Skeletal muscle tissue (tissue), 3 donors: ENCODE measurements at regions not wholly inside any gene's neighbourhood (a gene's known extent, or its start where the extent isn't known, plus 50 kb on each side); places are given as distances from the start of the nearest gene placed in this dataset.

Experiments used
- H3K27ac ChIP-seq: one replicate; pipeline ENCODE4 v1.7.0; 2013; ENCODE audit warnings: mild to moderate bottlenecking, low read depth, low read length, inconsistent platforms
- H3K27me3 ChIP-seq, 3 donors: one replicate each; pipeline ENCODE4 v1.7.0; 2013; ENCODE audit warnings: low read length in 3 of 3; ENCODE audit not compliant: control insufficient read depth in 3 of 3, insufficient read depth in 3 of 3
- H3K36me3 ChIP-seq, 3 donors: one replicate each; pipeline ENCODE4 v1.7.0; 2013; ENCODE audit warnings: low read length in 3 of 3; ENCODE audit not compliant: control insufficient read depth in 3 of 3, insufficient read depth in 3 of 3
- H3K4me1 ChIP-seq, 3 donors: one replicate each; pipeline ENCODE4 v1.7.0; 2013; ENCODE audit warnings: low read length in 3 of 3, mild to moderate bottlenecking in 3 of 3; ENCODE audit not compliant: control insufficient read depth in 3 of 3, insufficient read depth in 3 of 3
- H3K4me3 ChIP-seq, 3 donors: one replicate each; pipeline ENCODE4 v1.7.0; 2013; ENCODE audit warnings: low read length in 3 of 3
- H3K9ac ChIP-seq, 3 donors: one replicate each; pipeline ENCODE4 v1.7.0; 2013; ENCODE audit warnings: low read length in 3 of 3, mild to moderate bottlenecking in 3 of 3, moderate library complexity in 2 of 3, low read depth in 1 of 3
- H3K9me3 ChIP-seq, 3 donors: one replicate each; pipeline ENCODE4 v1.7.0; 2013; ENCODE audit warnings: low read length in 3 of 3; ENCODE audit not compliant: control insufficient read depth in 3 of 3
- donor health status: Osteomylitis.

DNA sequence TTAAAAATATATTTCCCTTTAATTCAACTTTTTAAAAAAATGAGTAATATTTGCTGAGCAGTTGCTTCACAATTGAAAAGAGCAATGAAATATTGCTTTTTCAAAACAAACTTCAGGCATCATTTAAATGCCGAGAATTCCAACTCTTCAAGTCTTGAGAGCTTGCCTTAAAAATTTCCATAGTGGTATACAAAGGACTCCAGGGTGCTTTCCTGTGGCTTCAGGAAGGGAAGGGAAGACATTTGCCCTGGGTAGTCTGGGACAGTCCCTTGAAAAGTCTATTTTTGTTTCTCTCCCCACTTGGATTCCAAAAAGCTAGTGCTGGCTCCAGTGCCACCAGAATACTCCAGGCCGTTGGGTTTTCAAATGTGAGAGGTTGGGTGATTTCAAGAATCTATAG lies 71.7 kb downstream of the HYCC1 start:
- H3K27ac ChIP-seq: no peak overlapping the region
- H3K4me3 ChIP-seq: no peak overlapping the region
- H3K27me3 ChIP-seq: no peaks in the 10 kb centered on the region
- H3K9ac ChIP-seq: no peak overlapping the region
- no peaks in the 10 kb centered on the region for H3K9me3 ChIP-seq
- H3K4me1 ChIP-seq: peaks cover 0 to 5% (median 4%) of the 10 kb centered on the region in 3 donors
- H3K36me3 ChIP-seq: no peaks in the 10 kb centered on the region

DNA sequence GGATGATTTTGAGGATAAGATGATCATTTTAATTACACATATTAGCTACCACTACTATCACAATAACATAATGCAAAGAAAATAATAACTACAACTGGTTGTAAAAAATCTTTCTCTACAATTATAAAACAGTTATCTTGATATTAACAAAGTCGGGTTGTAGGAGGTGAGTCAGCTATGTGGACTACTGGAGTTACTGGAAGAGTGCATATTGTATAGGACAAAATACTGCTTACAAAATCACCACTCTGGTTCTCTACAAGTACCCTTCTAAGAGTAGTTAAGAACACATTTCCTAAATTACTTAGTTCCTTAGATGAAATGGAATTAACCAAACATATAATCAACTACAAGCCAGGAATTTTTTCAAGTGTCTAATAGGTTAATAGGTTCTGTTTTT lies 74.1 kb downstream of the HYCC1 start:
- Histone ChIP-seq H3K9ac (no peak overlapping the region), H3K4me1 (peaks cover 0 to 11% (median 8%) of the 10 kb centered on the region in 3 donors), H3K36me3 (no peaks in the 10 kb centered on the region), H3K9me3 (no peaks in the 10 kb centered on the region), H3K27ac (no peak overlapping the region), H3K27me3 (no peaks in the 10 kb centered on the region), H3K4me3 (no peak overlapping the region)

DNA sequence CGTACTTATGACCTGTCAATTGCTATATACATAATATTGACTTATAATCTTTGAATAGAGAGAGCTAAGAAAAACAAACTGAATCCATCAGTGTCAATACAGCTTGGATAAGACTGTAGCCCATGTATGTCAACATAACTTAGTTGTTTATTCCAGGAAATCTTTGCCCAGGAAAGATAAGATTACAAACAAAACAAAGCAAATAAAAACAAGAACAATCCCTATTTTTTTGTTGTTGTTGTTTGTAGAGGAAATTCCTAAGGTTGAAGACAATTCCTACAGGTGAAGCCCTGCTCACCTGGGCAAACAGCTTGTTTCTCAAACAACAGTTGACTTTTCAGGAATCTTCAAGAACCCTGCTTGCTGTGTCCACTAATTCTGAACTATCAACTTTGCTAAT lies 76.0 kb downstream of the HYCC1 start:
- H3K36me3 ChIP-seq: no peaks in the 10 kb centered on the region
- H3K4me3 ChIP-seq: no peak overlapping the region
- no peak overlapping the region for H3K27ac ChIP-seq
- no peak overlapping the region for H3K9ac ChIP-seq
- no peaks in the 10 kb centered on the region for H3K9me3 ChIP-seq
- H3K27me3 ChIP-seq: no peaks in the 10 kb centered on the region
- H3K4me1 ChIP-seq: peaks cover 8 to 12% (median 8%) of the 10 kb centered on the region in 3 donors

DNA sequence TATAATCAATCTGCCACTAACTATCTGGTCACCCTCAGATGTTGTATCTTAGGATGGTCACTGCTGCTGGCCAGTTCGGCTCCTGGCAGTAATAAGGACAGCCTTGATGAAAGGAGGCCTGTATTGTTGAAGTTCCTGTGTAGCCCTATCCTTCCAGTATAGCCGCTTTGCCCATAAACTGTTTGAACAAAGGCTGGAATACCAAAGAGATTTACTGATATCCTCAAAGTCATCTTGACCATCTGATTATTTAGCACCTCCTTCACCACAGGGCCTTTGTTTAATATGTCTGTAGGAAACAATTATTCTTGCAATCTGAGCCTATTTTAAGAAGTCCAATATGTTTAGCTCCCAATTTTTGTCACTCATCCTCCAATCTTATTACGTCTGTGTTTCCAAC lies 77.7 kb downstream of the HYCC1 start:
- Histone ChIP-seq H3K9me3 (no peaks in the 10 kb centered on the region), H3K9ac (no peak overlapping the region), H3K27me3 (no peaks in the 10 kb centered on the region), H3K4me1 (peaks cover 8 to 12% (median 8%) of the 10 kb centered on the region in 3 donors), H3K36me3 (no peaks in the 10 kb centered on the region), H3K27ac (no peak overlapping the region), H3K4me3 (no peak overlapping the region)

DNA sequence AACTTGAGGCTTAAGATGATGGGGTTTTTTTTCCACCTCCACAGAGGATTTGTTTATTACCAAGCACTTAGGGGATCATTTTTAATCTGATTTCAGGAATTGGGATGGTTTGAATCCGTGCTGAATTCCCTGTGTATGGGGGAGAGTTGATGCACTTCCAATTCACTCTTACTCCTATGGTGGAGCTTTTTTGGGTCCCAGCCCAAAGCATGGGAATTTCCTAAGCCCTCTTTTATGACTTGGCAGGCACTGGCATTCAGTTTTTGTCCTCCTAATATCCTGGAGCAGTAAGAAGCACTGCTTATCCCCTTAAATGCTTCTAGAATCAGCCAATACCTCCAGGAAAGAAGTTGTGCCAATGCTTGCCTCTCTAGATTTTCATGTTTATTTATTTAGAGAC lies 78.7 kb downstream of the HYCC1 start:
- Histone ChIP-seq H3K36me3 (no peaks in the 10 kb centered on the region), H3K4me3 (no peak overlapping the region), H3K27me3 (no peaks in the 10 kb centered on the region), H3K9ac (no peak overlapping the region), H3K9me3 (no peaks in the 10 kb centered on the region), H3K27ac (no peak overlapping the region), H3K4me1 (peaks cover 8 to 12% (median 8%) of the 10 kb centered on the region in 3 donors)

DNA sequence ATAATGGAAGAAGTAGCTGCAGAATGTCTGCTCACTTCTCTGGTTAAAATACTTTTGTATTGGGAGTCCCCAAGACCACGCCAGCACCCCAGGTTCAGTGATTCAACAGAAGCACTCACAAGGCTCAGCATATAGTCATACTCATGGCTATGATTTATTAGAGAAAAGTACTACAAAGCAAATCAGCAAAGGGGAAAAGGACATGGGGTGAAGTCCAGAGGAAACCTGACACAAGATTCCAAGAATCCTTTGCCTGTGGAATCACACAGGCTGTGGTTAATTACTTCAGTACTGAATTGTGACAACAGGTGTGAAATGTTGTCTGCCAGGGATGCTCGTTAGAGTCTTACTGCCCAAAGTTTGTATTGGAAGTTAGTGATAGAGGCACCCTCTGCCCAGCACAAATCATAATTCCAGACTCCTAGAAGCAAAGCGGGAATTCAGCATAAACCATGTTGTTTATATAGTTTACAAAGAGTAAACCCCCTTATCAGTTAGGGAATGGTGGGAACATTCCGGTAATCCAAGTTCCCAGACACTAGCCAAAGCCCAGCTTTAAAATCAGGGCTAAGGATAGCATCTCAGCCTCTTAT lies 79.4 kb downstream of the HYCC1 start:
- Histone ChIP-seq H3K9me3 (no peaks in the 10 kb centered on the region), H3K4me3 (no peak overlapping the region), H3K9ac (no peak overlapping the region), H3K36me3 (no peaks in the 10 kb centered on the region), H3K27me3 (no peaks in the 10 kb centered on the region), H3K27ac (no peak overlapping the region), H3K4me1 (peaks cover 8 to 12% (median 8%) of the 10 kb centered on the region in 3 donors)

DNA sequence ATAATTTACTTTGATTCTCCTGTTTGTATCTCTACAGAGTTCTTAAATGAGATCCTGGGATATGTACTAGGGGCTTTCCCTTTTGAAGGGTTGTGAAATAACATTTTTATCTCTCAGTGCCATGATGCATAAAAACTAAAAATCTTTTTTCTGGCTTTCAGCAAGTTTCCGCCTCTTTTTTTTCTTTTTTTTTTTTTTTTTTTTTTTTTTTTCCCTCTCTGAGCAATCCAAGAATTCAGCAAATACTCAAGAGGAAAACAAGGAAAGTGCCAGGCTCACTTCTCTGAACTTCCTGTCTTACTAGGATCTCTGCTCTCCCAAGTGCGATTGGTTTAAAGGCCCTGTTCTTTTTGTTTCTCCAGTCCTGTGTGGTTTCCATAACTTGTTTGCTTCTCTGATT lies 79.9 kb downstream of the HYCC1 start:
- Histone ChIP-seq H3K27me3 (no peaks in the 10 kb centered on the region), H3K4me3 (no peak overlapping the region), H3K36me3 (no peaks in the 10 kb centered on the region), H3K4me1 (peaks cover 8 to 12% (median 8%) of the 10 kb centered on the region in 3 donors), H3K9ac (no peak overlapping the region), H3K9me3 (no peaks in the 10 kb centered on the region), H3K27ac (no peak overlapping the region)

DNA sequence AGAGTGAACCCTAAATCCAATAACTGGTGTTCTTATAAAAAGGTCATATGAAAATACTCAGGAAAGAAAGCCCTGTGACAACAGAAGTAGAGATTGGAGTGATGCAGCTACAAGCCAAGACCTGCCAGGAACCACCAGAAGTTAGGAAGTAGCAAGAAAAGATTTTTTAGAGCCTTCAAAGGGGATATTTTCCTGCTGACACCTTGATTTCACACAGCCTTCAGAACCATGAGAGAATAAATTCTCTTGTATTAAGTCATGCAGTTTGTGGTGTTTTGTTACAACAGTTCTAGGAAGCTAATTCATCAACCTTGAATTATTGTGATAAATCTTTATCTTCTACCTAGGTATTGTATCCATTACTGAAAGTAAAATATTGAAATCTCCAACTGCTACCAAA lies 81.0 kb downstream of the HYCC1 start:
- no peaks in the 10 kb centered on the region for H3K27me3 ChIP-seq
- H3K27ac ChIP-seq: no peak overlapping the region
- H3K9me3 ChIP-seq: no peaks in the 10 kb centered on the region
- H3K4me3 ChIP-seq: no peak overlapping the region
- H3K36me3 ChIP-seq: no peaks in the 10 kb centered on the region
- H3K9ac ChIP-seq: no peak overlapping the region
- peaks cover 8 to 12% (median 8%) of the 10 kb centered on the region in 3 donors for H3K4me1 ChIP-seq

DNA sequence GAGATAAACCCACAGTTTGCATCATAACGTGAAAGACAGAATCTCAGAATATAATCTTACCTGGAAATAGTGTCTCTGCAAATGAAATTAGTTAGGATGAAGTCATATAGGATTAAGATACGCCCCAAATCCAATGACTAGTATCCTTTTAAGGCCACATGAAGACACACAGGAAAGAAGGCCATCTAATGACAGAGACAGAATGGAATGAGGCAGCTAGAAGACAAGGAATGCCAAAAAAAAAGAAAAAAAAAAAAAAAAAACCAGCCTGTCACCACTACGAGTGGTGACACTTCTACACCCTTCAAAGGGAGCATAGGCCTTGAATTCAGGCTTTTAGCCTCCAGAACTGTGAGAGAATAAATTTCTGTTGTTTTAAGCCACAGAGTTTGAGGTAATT lies 82.9 kb downstream of the HYCC1 start:
- Histone ChIP-seq H3K9me3 (no peaks in the 10 kb centered on the region), H3K36me3 (no peaks in the 10 kb centered on the region), H3K27me3 (no peaks in the 10 kb centered on the region), H3K4me3 (no peak overlapping the region), H3K9ac (no peak overlapping the region), H3K27ac (no peak overlapping the region), H3K4me1 (peaks cover 8 to 12% (median 8%) of the 10 kb centered on the region in 3 donors)

DNA sequence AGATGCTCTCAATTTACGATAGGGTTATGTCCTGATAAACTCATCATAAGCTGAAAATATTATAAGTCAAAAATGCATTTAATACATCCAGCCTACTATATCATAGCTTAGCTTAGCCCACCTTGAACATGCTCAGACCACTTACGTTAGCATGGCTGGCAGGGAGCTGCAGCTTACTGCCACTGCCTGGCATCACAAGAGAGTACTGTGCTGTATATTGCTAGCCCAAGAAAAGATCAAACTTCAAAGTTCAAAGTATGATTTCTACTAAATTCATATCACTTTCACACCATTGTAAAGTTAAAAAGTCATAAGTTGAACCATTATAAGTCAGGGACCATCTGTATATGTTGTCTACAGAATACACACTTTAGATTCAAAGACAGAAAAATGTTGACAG lies 91.6 kb downstream of the HYCC1 start:
- Histone ChIP-seq H3K27ac (no peak overlapping the region), H3K9ac (no peak overlapping the region), H3K4me1 (no peaks in the 10 kb centered on the region), H3K27me3 (no peaks in the 10 kb centered on the region), H3K36me3 (no peaks in the 10 kb centered on the region), H3K9me3 (no peaks in the 10 kb centered on the region), H3K4me3 (no peak overlapping the region)
